C4-2B (cell line): ENCODE measurements at regions not wholly inside any gene's neighbourhood (a gene's known extent, or its start where the extent isn't known, plus 50 kb on each side); places are given as distances from the start of the nearest gene placed in this dataset.
A peak's percentile ranks its signal among the peaks of the same experiment; 100 is the strongest.
"Not testable (repeated sequence)": the region's sequence is repeated elsewhere in the genome, so short reads cannot be mapped to it uniquely, and the experiment has no call there.

Experiments
- H3K27ac ChIP-seq: fragments of 450-650 bp; 2 replicates; pipeline ENCODE4 v1.5.1; 2017
- ZFX ChIP-seq: fragments of 450-650 bp; IDR thresholded peaks from 2 replicates; pipeline ENCODE4 v1.6.1; 2017
- TF ChIP-seq, protein P1 (sequence below): fragments of 450-650 bp; conservative IDR thresholded peaks from 2 replicates; pipeline ENCODE4 v1.5.1; 2017; ENCODE audit warnings: mild to moderate bottlenecking

DNA sequence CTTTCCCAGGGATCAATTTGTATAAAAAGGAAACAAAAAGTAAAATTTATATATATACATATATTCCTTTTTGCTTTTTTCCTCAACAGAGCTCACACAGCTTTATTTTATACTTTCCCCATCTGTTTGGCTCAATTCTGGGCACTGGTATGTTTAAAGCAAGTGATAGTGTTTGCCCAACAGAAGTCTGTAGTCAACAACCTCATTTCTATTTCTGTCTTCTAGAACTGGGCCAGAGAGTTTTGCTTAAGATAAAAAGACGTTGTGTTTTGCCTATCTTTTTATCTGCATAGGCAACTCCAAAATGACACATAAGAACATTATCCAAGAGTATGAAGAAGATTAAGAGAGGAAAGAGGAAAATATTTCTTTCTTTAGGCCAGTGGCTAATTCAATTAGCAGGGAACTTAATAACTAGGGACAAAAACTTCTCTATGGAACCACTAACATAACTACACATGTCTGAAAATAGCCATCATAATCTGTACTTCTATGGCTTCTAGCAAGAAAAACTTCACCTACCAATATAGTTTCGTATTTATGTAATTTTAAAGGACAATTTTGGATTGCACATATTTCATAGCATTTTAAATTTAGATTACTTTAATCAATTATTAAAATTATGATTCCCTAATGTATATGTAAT, 1300.5 kb downstream of the ARAP2 start:
- TF ChIP-seq, protein P1, sequence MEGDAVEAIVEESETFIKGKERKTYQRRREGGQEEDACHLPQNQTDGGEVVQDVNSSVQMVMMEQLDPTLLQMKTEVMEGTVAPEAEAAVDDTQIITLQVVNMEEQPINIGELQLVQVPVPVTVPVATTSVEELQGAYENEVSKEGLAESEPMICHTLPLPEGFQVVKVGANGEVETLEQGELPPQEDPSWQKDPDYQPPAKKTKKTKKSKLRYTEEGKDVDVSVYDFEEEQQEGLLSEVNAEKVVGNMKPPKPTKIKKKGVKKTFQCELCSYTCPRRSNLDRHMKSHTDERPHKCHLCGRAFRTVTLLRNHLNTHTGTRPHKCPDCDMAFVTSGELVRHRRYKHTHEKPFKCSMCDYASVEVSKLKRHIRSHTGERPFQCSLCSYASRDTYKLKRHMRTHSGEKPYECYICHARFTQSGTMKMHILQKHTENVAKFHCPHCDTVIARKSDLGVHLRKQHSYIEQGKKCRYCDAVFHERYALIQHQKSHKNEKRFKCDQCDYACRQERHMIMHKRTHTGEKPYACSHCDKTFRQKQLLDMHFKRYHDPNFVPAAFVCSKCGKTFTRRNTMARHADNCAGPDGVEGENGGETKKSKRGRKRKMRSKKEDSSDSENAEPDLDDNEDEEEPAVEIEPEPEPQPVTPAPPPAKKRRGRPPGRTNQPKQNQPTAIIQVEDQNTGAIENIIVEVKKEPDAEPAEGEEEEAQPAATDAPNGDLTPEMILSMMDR, result no peak
- no peak for TF ChIP-seq ZFX
- no peak overlapping the region for H3K27ac ChIP-seq

DNA sequence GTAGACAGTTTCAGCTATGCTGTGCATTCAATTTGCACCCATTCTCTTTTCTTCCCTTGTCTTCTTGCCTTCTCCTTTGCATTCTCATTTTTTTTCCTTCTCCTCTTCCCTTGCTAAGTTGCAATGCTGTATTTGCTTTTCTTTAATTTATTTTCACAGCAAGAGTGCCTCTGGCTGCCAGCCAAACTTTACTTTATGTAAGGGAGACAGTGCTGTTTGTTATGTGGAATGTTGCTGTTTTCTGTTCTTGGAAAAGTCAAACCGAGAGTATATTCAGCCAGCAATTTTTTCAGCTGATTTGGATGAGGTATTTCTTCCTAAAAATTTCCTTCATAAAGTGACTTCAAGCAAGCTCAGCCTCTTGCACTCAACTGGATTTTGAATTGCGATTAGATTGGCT, 1293.4 kb downstream of the ARAP2 start:
- H3K27ac ChIP-seq, result no peak overlapping the region
- TF ChIP-seq, protein P1, result no peak
- TF ChIP-seq ZFX, result no peak

DNA sequence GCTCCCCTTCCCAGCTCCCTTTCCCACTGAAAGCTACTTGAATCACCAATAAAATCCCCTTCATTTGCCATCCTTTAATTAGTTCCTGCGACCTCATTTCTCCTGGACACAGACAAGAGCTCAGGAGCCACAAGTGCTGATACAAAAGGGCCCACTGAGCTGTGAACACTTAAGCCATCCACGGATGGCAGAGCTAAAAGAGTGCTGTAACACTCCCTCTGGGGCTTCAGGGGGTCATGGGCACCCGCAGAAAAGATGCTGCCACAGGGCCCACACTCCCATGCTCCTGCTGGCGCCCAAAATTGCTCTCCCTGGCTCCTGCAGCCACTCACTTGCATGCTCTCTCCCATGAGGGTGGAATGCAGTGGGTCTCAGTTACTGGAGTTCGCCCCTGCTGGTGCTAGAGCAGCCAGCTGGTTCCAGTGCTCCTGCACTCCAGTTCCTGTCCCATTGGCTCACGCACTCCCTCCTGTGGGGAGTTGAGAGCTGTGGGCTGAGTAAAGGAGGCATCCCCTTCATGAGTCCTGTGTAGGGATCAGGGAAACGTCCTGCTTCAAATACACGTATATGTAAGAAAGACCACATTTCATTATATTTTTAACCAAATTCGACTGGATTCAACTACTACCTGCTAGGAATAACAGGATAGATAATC, 1291.0 kb downstream of the ARAP2 start:
- no peak for TF ChIP-seq ZFX
- TF ChIP-seq, protein P1, result peak; percentile 62
- H3K27ac ChIP-seq, result no peak overlapping the region

- no peak for TF ChIP-seq ZFX
- TF ChIP-seq, protein P1, result no peak
- H3K27ac ChIP-seq, result no peak overlapping the region
Observed at GRCh38 chr4:34964613-34965012, 1279.7 kb downstream of the ARAP2 start.

- TF ChIP-seq, protein P1, result no peak
- no peak for TF ChIP-seq ZFX
Observed at GRCh38 chr4:34972189-34972588, 1272.1 kb downstream of the ARAP2 start.

GRCh38 chr4:34973650-34974312, 1270.5 kb downstream of the ARAP2 start:
- TF ChIP-seq, protein P1, result no peak
- no peak for TF ChIP-seq ZFX

More at GRCh38 chr4:34972189-34972588, 1272.1 kb downstream of the ARAP2 start:
- no peak overlapping the region for H3K27ac ChIP-seq

DNA sequence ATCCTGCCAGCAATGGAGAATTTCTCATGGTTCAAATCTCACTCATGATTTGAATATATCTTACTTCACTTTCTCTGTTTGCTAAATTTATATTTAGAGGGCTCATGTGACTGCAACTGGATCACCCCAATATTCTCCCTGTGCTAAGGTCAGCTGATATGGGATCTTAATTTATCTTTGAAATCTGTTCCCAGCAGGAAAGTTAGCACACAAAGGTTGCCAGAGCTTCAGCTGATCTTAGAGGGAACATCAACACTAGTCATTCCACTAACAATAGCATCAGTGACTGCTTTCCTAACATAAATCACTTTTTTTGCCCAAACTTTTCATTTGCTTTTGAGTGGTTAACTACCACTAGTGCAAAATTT, 1270.0 kb downstream of the ARAP2 start:
- no peak for TF ChIP-seq ZFX
- TF ChIP-seq, protein P1, result no peak
- no peak overlapping the region for H3K27ac ChIP-seq

More at GRCh38 chr4:34973650-34974312, 1270.5 kb downstream of the ARAP2 start:
- H3K27ac ChIP-seq, result no peak overlapping the region

GRCh38 chr4:35021222-35021621, 1223.1 kb downstream of the ARAP2 start:
- H3K27ac ChIP-seq, result not testable (repeated sequence)
